CD14-positive monocyte (primary cell): ENCODE measurements at regions not wholly inside any gene's neighbourhood (a gene's known extent, or its start where the extent isn't known, plus 50 kb on each side); places are given as distances from the start of the nearest gene placed in this dataset.

Experiments
- DNase-seq, 3 donors: peaks; one replicate each; pipeline ENCODE4 v3.0.0-alpha.2; 2011 to 2022
- H2AFZ ChIP-seq: 2 replicates; pipeline ENCODE4 v1.6.0; 2012; ENCODE audit warnings: mild to moderate bottlenecking, low read depth, low read length, inconsistent platforms; ENCODE audit not compliant: insufficient read depth, poor library complexity, severe bottlenecking
- H3K27ac ChIP-seq, 2 donors: 1 replicate in 1 of 2; 2 replicates in 1 of 2; pipeline ENCODE4 v1.5.1; 2012 to 2013; ENCODE audit warnings: low read length in 2 of 2, control low read depth in 1 of 2, inconsistent platforms in 1 of 2, low read depth in 1 of 2, mild to moderate bottlenecking in 1 of 2
- H3K27me3 ChIP-seq, 2 donors: one replicate each; pipeline versions ENCODE4 v1.6.0 to v1.6.1; 2011 to 2013; ENCODE audit warnings: low read length in 2 of 2; ENCODE audit not compliant: control insufficient read depth in 2 of 2, insufficient read depth in 2 of 2
- H3K36me3 ChIP-seq, 2 donors: replicated peaks in 1 of 2; 1 replicate in 1 of 2; 2 replicates in 1 of 2; pipeline versions ENCODE4 v1.5.1 to v1.6.1; 2012 to 2013; ENCODE audit warnings: low read length in 2 of 2, control low read depth in 1 of 2, inconsistent platforms in 1 of 2, mild to moderate bottlenecking in 1 of 2; ENCODE audit not compliant: insufficient read depth in 2 of 2, control insufficient read depth in 1 of 2
- H3K4me1 ChIP-seq, 2 donors: 1 replicate in 1 of 2; 2 replicates in 1 of 2; pipeline versions ENCODE4 v1.5.1 to v1.6.1; 2012 to 2013; ENCODE audit warnings: low read length in 2 of 2, control low read depth in 1 of 2, inconsistent platforms in 1 of 2, mild to moderate bottlenecking in 1 of 2, moderate library complexity in 1 of 2; ENCODE audit not compliant: insufficient read depth in 2 of 2, control insufficient read depth in 1 of 2
- H3K4me2 ChIP-seq: replicated peaks from 2 replicates; pipeline ENCODE3; 2012; ENCODE audit warnings: low read length, moderate library complexity, mild to moderate bottlenecking; ENCODE audit not compliant: poor library complexity, severe bottlenecking; ENCODE audit errors: extremely low read depth
- H3K4me3 ChIP-seq, 3 experiments: fragments of 200-600 bp in 1 of 3; sonication (generic) in 1 of 3; replicated peaks in 1 of 3; 1 replicate in 2 of 3; 2 replicates in 1 of 3; pipeline ENCODE4 v1.5.1; 2011 to 2013; ENCODE audit warnings: low read length in 3 of 3, mild to moderate bottlenecking in 3 of 3, control low read depth in 2 of 3, low read depth in 2 of 3, inconsistent platforms in 1 of 3, moderate library complexity in 1 of 3
- H3K79me2 ChIP-seq: 2 replicates; pipeline ENCODE4 v1.6.0; 2012; ENCODE audit warnings: mild to moderate bottlenecking, control low read depth, inconsistent platforms, low read length, moderate library complexity; ENCODE audit not compliant: insufficient read depth
- H3K9ac ChIP-seq: 2 replicates; pipeline ENCODE4 v1.6.0; 2017; ENCODE audit warnings: low read length, mild to moderate bottlenecking; ENCODE audit not compliant: insufficient read depth, poor library complexity, severe bottlenecking
- H3K9me3 ChIP-seq, 2 donors: replicated peaks in 1 of 2; 1 replicate in 1 of 2; 2 replicates in 1 of 2; pipeline versions ENCODE4 v1.5.1 to v1.6.1; 2012 to 2013; ENCODE audit warnings: low read length in 2 of 2, control low read depth in 1 of 2; ENCODE audit not compliant: control insufficient read depth in 1 of 2, insufficient read depth in 1 of 2
- H4K20me1 ChIP-seq: 2 replicates; pipeline ENCODE4 v1.6.0; 2012; ENCODE audit warnings: mild to moderate bottlenecking, low read length, control low read depth, moderate library complexity; ENCODE audit not compliant: insufficient read depth
- H3K27ac Mint-ChIP-seq, 7 donors: one replicate each; pipeline ENCODE4 v1.8.0; 2020; ENCODE audit warnings: mild to moderate bottlenecking in 7 of 7, mixed read lengths in 7 of 7, moderate library complexity in 6 of 7, inconsistent platforms in 2 of 7
- H3K27me3 Mint-ChIP-seq, 3 donors: one replicate each; pipeline ENCODE4 v1.8.0; 2021 to 2022; ENCODE audit warnings: low read depth in 3 of 3, mild to moderate bottlenecking in 3 of 3, mixed read lengths in 3 of 3, moderate library complexity in 3 of 3, inconsistent platforms in 1 of 3
- H3K36me3 Mint-ChIP-seq, 2 donors: one replicate each; pipeline ENCODE4 v1.8.0; 2020; ENCODE audit warnings: mixed read lengths in 2 of 2, inconsistent platforms in 1 of 2, mild to moderate bottlenecking in 1 of 2
- H3K4me1 Mint-ChIP-seq: one replicate; pipeline ENCODE4 v1.8.0; 2020; ENCODE audit warnings: mild to moderate bottlenecking, mixed read lengths
- H3K4me3 Mint-ChIP-seq, 2 donors: one replicate each; pipeline ENCODE4 v1.8.0; 2020; ENCODE audit warnings: mild to moderate bottlenecking in 2 of 2, mixed read lengths in 2 of 2, moderate library complexity in 1 of 2
- H3K9me3 Mint-ChIP-seq, 7 donors: one replicate each; pipeline ENCODE4 v1.8.0; 2020 to 2022; ENCODE audit warnings: mixed read lengths in 7 of 7, mild to moderate bottlenecking in 6 of 7, moderate library complexity in 6 of 7, inconsistent platforms in 2 of 7
- WGBS: methylation state at CpG from one replicate; pipeline ENCODE4 v1.1.5; 2013; ENCODE audit warnings: missing lambda C conversion rate; ENCODE audit not compliant: insufficient coverage; 5-methylcytosine and 5-hydroxymethylcytosine counted together
- intact Hi-C, 2 donors: fragments of 100-400 bp; cut with micrococcal nuclease; formaldehyde crosslinking; loops; one replicate each; pipeline versions ENCODE4 v1.15.0 to v1.15.1; 2023
- TF ChIP-seq, protein P1 (sequence below): fragments of 200-600 bp; IDR thresholded peaks from one replicate; pipeline ENCODE4 v1.8.0; 2022; ENCODE audit warnings: antibody characterized with exemption, mild to moderate bottlenecking

DNA sequence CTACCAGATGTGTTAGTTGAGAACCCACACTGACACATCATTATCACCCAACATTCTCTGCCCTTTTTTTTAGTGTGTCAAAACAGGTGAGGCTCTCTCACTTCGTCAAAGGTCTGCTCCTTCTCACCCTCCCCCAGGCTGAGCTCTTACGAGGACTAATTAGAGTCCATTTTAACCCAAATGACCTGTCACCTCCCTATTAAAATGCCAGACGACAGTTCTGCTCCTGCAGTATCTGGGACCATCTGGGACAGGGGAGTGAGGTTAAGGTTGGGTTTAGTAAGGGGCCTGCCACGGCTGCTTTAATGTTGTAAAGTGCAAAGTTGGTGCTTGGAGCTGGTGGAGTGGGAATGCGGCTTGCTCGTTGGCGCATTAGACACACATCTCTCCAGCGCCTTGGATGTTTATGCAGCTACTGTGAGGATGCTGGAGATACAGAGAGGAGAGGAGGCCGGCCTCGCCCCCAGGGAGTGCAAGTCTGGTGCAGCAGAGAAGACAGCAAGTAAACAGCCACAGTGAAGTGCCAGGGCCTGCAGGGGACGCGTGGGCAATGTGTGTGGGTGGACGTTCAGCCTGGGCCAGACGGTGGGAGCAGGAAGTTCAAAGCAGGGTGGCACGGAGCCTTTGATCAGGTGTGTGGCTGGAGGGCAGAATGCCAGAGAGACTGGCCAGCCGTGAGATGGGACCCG lies 96.2 kb downstream of the C9orf50 start:
- DNase-seq = no peak
- 95% methylated on average over 13 of the region's 17 CpGs for WGBS
- Mint-ChIP-seq H3K27ac (peak overlapping the region in 1 of 7 donors; percentile 42), H3K27me3 (peaks cover 0 to 3% (median 2%) of the 10 kb centered on the region in 3 donors), H3K4me1 (peaks cover 17% of the 10 kb centered on the region), H3K4me3 (no peak overlapping the region), H3K9me3 (peaks cover 0 to 12% (median 4%) of the 10 kb centered on the region in 7 donors), H3K36me3 (no peaks in the 10 kb centered on the region)
- Histone ChIP-seq H3K4me1 (peaks cover 8 to 16% of the 10 kb centered on the region in 2 donors), H3K27ac (no peak overlapping the region), H3K9ac (no peak overlapping the region), H3K4me3 (no peak overlapping the region), H3K79me2 (no peaks in the 10 kb centered on the region), H4K20me1 (no peaks in the 10 kb centered on the region), H3K4me2 (peak overlapping the region; percentile 3), H2AFZ (no peak overlapping the region), H3K27me3 (no peaks in the 10 kb centered on the region), H3K9me3 (peaks cover 0 to 11% of the 10 kb centered on the region in 2 donors), H3K36me3 (no peaks in the 10 kb centered on the region)
- intact Hi-C loops = no loop called here
- TF ChIP-seq, protein P1, sequence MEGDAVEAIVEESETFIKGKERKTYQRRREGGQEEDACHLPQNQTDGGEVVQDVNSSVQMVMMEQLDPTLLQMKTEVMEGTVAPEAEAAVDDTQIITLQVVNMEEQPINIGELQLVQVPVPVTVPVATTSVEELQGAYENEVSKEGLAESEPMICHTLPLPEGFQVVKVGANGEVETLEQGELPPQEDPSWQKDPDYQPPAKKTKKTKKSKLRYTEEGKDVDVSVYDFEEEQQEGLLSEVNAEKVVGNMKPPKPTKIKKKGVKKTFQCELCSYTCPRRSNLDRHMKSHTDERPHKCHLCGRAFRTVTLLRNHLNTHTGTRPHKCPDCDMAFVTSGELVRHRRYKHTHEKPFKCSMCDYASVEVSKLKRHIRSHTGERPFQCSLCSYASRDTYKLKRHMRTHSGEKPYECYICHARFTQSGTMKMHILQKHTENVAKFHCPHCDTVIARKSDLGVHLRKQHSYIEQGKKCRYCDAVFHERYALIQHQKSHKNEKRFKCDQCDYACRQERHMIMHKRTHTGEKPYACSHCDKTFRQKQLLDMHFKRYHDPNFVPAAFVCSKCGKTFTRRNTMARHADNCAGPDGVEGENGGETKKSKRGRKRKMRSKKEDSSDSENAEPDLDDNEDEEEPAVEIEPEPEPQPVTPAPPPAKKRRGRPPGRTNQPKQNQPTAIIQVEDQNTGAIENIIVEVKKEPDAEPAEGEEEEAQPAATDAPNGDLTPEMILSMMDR = no peak

DNA sequence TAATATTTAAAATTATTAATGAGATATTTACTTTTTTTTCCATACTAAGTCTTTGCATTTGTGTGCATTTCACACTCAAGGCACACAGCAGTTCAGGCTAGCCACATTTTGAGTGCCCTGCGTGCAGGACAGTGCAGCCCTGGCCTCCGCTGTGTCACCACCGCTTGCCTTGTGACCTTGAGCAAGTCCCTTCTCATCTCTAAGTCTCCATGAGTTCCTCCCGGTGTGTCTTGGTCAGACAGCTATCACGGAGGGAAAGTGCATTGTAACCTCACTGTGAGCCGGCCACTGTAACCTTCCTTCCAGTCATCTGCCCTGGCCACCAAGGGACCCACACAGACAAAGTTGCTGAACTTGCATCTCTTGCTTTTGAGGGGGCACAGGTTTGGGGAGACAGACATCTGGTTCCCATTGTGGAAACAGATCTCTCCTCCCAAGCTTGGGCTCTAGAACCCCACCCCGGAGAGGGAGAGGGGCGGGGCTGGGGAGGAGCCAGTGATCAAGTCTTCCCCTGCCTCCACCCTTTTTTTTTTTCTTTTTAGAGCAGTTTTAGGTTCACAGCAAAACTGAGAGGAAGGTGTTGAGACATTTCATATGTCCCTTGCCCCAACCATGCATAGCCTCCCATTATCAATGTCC lies 96.8 kb downstream of the C9orf50 start:
- Histone ChIP-seq H3K4me1 (peaks cover 8 to 16% of the 10 kb centered on the region in 2 donors), H3K4me3 (no peak overlapping the region), H3K27me3 (no peaks in the 10 kb centered on the region), H3K9ac (no peak overlapping the region), H4K20me1 (no peaks in the 10 kb centered on the region), H3K9me3 (peaks cover 0 to 11% of the 10 kb centered on the region in 2 donors), H3K27ac (peak overlapping the region in 1 of 2 donors; percentile 45), H3K36me3 (no peaks in the 10 kb centered on the region), H2AFZ (peak overlapping the region; percentile 53), H3K79me2 (no peaks in the 10 kb centered on the region), H3K4me2 (peak overlapping the region; percentile 3)
- intact Hi-C loops = no loop called here
- Mint-ChIP-seq H3K27ac (peak overlapping the region in 4 of 7 donors; percentile 26 to 73 (median 50)), H3K4me1 (peaks cover 16% of the 10 kb centered on the region), H3K4me3 (peak overlapping the region in 1 of 2 donors; percentile 55), H3K36me3 (no peaks in the 10 kb centered on the region), H3K9me3 (peaks cover 0 to 12% (median 4%) of the 10 kb centered on the region in 7 donors), H3K27me3 (peaks cover 0 to 3% (median 2%) of the 10 kb centered on the region in 3 donors)
- TF ChIP-seq, protein P1 = no peak
- DNase-seq = peak; percentile 12 to 27 (median 26)
- 66% methylated on average over 5 of the region's 8 CpGs for WGBS
